ENCODE measurements at regions not wholly inside any gene's neighbourhood (a gene's known extent, or its start where the extent isn't known, plus 50 kb on each side); places are given as distances from the start of the nearest gene placed in this dataset.
"Not testable (repeated sequence)": the region's sequence is repeated elsewhere in the genome, so short reads cannot be mapped to it uniquely, and the experiment has no call there.

DNA sequence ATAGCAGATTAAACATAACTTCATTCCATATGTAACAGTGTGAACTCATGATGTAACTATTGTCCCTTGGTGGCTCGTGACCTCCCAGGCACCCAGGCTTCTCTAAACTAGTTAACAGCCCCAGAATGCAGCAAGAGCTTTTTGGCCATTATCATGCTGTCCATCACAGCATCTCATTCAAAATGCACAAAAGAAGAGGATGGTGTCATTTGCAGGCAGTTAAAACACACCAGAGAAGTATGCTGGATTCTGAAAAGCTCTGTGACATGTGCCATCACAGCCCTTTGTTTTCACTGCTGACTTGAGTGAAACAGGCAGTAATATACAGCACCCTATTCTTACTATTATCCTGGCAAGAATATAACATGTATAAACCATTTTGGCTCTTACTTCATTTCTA, 117.6 kb upstream of the CHMP2B start:
- TF ChIP-seq, protein P1, sequence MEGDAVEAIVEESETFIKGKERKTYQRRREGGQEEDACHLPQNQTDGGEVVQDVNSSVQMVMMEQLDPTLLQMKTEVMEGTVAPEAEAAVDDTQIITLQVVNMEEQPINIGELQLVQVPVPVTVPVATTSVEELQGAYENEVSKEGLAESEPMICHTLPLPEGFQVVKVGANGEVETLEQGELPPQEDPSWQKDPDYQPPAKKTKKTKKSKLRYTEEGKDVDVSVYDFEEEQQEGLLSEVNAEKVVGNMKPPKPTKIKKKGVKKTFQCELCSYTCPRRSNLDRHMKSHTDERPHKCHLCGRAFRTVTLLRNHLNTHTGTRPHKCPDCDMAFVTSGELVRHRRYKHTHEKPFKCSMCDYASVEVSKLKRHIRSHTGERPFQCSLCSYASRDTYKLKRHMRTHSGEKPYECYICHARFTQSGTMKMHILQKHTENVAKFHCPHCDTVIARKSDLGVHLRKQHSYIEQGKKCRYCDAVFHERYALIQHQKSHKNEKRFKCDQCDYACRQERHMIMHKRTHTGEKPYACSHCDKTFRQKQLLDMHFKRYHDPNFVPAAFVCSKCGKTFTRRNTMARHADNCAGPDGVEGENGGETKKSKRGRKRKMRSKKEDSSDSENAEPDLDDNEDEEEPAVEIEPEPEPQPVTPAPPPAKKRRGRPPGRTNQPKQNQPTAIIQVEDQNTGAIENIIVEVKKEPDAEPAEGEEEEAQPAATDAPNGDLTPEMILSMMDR (IDR thresholded peaks at IDR 0.05) = no peak
- H3K27ac Mint-ChIP-seq = no peak overlapping the region
- no peak for DNase-seq
- H3K4me3 Mint-ChIP-seq = no peak overlapping the region
- H3K36me3 Mint-ChIP-seq (ENCODE audit: low read depth) = no peaks in the 10 kb centered on the region
- H3K27me3 Mint-ChIP-seq (ENCODE audit: insufficient read depth) = no peaks in the 10 kb centered on the region
- H3K4me1 Mint-ChIP-seq (ENCODE audit: low read depth) = no peaks in the 10 kb centered on the region
- H3K9me3 Mint-ChIP-seq = no peaks in the 10 kb centered on the region

DNA sequence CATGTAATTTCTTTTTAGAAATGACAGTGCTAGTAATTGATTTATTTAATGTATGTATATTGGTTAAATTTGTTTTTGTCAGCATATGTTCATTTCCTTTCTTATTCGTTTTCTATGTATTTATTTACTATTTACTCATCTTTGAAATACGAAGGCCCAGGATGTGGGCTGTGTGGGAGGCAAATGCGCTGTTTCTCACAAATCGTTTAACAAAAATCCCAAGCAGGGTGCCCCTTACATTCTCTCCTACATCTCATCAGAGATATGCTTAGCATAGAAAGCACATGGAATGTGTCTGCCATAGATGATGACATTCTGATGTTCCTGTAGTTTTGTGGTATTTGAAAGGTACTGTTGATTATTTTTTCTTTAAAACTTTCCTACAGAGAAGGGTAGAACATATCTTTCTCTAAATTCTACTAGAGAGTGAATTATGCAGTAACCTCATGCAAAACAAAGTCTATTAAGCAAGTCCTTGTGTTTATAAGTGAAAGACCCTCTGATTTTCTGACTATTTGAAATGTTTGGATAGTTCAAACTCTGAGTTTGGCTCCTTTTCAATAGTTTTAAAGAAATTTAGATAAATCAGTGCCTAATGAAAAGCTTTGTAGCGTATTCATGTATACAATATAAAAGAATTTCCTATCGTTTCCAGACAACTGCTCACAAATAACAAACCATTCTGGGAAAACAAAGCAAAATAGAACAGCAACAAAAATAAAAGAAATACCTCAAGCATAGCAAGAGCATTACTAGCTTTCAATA, 111.1 kb upstream of the VGLL3 start:
- no peaks in the 10 kb centered on the region for H3K9me3 Mint-ChIP-seq
- no peaks in the 10 kb centered on the region for H3K27me3 Mint-ChIP-seq (ENCODE audit: insufficient read depth)
- no peak overlapping the region for H3K4me3 Mint-ChIP-seq
- H3K27ac Mint-ChIP-seq = no peak overlapping the region
- TF ChIP-seq, protein P1 (IDR thresholded peaks at IDR 0.05) = no peak
- H3K36me3 Mint-ChIP-seq (ENCODE audit: low read depth) = no peaks in the 10 kb centered on the region
- DNase-seq = no peak
- H3K4me1 Mint-ChIP-seq (ENCODE audit: low read depth) = no peaks in the 10 kb centered on the region

DNA sequence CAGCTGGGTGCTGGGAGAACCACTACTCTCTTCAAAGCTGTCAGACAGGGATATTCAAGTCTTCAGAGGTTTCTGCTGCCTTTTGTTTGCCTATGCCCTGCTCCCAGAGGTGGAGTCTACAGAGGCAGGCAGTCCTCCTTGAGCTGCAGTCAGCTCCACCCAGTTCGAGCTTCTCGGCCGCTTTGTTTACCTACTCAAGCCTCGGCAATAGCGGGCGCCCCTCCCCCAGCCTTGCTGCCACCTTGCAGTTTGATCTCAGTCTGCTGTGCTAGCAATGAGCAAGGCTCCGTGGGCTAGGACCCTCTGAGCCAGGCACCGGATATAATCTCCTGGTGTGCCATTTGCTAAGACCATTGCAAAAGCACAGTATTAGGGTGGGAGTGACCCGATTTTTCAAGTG, 106.8 kb upstream of the VGLL3 start:
- not testable (repeated sequence) for H3K27ac Mint-ChIP-seq; H3K36me3 Mint-ChIP-seq (ENCODE audit: low read depth); H3K4me1 Mint-ChIP-seq (ENCODE audit: low read depth); H3K27me3 Mint-ChIP-seq (ENCODE audit: insufficient read depth); H3K9me3 Mint-ChIP-seq; H3K4me3 Mint-ChIP-seq; DNase-seq

DNA sequence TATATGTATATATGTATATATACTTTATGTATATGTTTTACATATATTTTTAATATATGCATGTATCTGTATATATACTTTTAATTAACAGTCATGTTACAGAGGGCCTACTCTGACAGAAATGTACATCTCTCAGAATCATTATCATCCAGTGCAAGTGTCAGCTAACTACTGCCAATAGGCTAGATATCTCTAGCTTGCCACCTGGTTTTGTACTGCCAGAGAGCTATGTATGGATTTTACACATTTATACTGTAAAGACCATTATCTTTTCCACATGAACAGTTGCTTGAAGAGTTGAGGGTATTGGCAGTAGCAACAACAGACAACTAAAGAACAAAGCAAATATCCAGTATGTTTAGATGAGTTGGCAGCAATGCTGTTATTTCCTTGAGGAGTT, 99.7 kb upstream of the VGLL3 start:
- Mint-ChIP-seq H3K4me3 (peak overlapping the region; percentile 17; the same call in 1 of the 2 replicates), H3K4me1 (ENCODE audit: low read depth) (peaks cover 29% of the 10 kb centered on the region), H3K9me3 (no peaks in the 10 kb centered on the region), H3K36me3 (ENCODE audit: low read depth) (peaks cover 5% of the 10 kb centered on the region; the same call in 1 of the 2 replicates), H3K27me3 (ENCODE audit: insufficient read depth) (peaks cover 2% of the 10 kb centered on the region; the same call in 1 of the 2 replicates), H3K27ac (peak overlapping the region; percentile 61)
- TF ChIP-seq, protein P1 (IDR thresholded peaks at IDR 0.05) = no peak
- DNase-seq = no peak

DNA sequence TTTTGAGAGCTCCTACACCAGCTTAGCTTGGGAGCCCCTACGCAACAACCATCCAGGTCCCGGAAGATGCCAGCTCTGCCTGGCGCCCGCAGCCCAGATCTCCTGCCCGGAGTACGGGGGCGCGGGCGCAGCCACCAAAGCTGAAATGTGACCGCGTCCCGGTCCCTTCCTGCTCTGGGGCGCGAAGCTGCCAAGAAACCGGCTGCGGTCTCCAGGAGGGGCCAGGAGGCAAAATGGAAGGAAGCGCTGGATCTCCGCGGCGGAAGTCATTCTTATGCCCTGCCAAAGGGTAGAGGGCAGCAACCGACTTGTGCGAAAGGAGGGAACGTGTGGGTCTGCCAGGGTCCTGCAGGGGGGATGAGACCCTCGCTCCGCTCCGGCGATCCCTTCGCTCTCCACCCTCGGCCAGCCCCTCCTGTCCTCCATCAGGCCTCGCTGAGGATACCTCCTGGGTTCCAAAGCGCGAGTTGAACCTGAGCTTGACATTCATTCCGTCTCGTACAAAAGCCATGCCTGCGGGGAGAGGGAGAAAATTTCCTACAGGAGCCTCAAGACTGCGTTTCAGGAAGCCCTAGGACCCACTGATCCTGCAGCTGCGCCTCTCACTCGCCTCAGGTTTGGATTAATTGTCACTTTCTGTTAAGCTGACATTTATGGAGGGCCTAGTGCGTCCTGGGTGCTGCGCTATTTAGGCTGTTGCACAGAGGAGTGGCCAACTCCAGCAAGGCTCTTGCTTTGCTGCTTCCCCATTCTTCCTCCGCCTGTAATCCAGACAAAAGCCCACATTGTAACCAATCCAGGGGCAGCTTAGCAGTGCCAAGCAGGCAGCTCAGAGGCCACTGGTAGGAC, 98.3 kb upstream of the VGLL3 start:
- Mint-ChIP-seq H3K4me3 (peak overlapping the region; percentile 90), H3K4me1 (ENCODE audit: low read depth) (peaks cover 43% of the 10 kb centered on the region), H3K27me3 (ENCODE audit: insufficient read depth) (peaks cover 2% of the 10 kb centered on the region; the same call in 1 of the 2 replicates), H3K36me3 (ENCODE audit: low read depth) (peaks cover 5% of the 10 kb centered on the region; the same call in 1 of the 2 replicates), H3K9me3 (no peaks in the 10 kb centered on the region), H3K27ac (peak overlapping the region; percentile 96)
- DNase-seq = peak; percentile 87
- TF ChIP-seq, protein P1 (IDR thresholded peaks at IDR 0.05) = no peak

Data from HFFc6 (cell line).